ENCODE measurements at regions not wholly inside any gene's neighbourhood (a gene's known extent, or its start where the extent isn't known, plus 50 kb on each side); places are given as distances from the start of the nearest gene placed in this dataset.

DNA sequence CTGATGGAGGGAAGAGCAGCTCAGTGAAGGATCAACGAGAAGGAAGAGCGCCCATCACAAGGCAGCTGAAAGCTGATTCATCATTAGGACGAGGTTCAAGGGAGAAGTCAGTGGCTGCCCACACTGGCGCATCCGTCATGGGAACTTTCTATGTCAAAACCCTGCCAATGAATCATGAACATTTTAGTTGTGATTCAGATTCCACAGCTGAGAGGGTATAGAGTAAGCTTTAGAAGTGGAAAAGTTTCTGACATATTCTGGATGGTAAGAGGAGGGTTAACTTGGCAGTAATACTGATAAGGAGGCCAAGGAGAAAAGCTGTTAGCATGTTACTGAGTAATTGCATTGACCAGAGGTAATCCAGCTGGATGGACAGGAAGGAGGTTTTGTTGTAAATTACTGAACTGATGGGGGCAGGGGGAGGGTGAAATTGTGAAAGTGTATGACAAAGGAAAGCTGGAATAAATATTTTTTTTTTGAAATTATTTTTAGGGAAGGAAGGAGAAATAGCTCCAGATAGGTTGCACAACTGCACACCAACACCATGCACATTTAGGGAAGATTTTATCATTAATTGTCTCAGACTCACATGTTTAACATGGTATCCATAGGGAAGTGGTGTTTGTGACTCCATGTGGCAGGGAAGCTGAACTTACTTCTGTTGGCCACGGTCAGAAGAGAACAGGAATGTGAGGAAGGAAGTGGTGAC, 78.3 kb upstream of the NRP1 start:
- H3K4me3 ChIP-seq (ENCODE audit: low read length): no peak overlapping the region
- DNase-seq (ENCODE audit: low read depth): peak; percentile 89
- TF ChIP-seq, protein P1, sequence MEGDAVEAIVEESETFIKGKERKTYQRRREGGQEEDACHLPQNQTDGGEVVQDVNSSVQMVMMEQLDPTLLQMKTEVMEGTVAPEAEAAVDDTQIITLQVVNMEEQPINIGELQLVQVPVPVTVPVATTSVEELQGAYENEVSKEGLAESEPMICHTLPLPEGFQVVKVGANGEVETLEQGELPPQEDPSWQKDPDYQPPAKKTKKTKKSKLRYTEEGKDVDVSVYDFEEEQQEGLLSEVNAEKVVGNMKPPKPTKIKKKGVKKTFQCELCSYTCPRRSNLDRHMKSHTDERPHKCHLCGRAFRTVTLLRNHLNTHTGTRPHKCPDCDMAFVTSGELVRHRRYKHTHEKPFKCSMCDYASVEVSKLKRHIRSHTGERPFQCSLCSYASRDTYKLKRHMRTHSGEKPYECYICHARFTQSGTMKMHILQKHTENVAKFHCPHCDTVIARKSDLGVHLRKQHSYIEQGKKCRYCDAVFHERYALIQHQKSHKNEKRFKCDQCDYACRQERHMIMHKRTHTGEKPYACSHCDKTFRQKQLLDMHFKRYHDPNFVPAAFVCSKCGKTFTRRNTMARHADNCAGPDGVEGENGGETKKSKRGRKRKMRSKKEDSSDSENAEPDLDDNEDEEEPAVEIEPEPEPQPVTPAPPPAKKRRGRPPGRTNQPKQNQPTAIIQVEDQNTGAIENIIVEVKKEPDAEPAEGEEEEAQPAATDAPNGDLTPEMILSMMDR (IDR thresholded peaks at IDR 0.05; ENCODE audit: insufficient read depth, low read depth, low read length, missing control alignments): no peak

DNA sequence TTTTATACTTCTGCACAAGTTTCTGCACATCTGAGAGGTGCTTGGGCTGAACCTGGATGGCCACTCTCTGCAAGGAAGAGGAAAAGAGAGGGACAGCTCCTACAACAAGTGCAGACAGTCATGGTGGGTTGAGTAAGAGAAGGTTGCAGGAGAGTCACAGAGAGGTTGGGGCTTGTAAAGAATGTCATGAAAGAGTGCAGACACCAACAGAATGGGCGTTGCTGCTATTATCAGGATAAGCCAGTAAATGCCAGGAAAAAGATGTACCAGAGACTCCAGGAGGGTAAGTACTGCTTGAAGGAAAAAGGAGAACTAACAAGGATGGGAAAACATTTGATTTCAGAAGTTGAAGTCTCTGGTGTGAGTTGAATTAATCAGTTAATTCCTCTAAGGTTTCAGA, 77.8 kb upstream of the NRP1 start:
- no peak overlapping the region for H3K4me3 ChIP-seq (ENCODE audit: low read length)
- TF ChIP-seq, protein P1 (IDR thresholded peaks at IDR 0.05; ENCODE audit: insufficient read depth, low read depth, low read length, missing control alignments): no peak
- peak; percentile 39 for DNase-seq (ENCODE audit: low read depth)

DNA sequence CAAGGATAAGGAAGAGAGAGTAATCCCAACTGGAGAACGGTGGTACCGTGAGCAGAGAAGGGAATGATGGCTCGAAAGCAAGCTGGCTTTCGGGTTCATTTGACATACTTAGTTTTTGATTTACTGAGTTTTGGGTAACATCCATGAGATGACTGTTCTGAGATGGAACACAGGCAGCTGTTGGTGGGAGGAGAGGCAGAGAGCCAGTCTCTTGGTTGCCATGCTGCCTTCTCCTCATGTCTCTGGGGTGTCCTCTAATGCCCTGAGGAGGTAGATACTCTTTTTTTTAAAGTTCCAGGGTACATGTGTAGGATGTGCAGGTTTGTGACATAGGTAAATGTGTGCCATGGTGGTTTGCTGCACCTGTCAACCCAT, 76.4 kb upstream of the NRP1 start:
- TF ChIP-seq, protein P1 (IDR thresholded peaks at IDR 0.05; ENCODE audit: insufficient read depth, low read depth, low read length, missing control alignments): no peak
- H3K4me3 ChIP-seq (ENCODE audit: low read length): no peak overlapping the region
- DNase-seq (ENCODE audit: low read depth): no peak

DNA sequence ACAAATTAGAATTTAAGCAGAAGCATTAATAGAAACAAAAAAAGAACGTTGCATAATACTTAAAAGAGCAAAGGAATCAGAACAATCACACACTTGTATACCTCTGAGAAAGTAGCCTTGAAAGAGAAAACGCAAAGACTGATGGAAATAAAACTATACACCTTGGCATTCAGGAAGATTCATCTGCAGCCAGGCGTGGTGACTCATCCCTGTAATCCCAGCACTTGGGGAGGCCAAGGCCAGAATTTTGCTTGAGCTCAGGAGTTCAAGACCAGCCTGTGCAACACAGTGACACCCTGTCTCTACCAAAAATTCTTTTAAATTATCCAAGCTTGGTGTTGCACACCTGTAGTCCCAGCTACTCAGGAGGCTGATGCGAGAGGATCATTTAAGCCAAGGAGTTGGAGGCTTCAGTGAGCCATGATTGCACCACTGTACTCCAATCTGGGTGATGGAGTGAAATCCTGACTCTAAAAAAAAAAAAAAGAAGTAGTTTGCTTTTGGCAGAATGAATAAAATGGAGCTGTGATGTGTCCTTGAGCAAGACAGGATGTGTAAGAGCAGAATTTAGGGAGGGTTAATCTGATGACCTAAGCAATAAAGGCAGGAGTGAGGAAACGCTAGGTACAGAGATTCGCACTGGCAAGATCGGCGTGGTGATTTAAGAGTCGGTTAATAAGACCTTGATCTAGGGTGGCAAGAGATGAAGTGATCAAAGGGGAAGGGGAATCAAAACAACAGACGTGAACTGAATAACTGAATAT, 75.8 kb upstream of the NRP1 start:
- TF ChIP-seq, protein P1 (IDR thresholded peaks at IDR 0.05; ENCODE audit: insufficient read depth, low read depth, low read length, missing control alignments): no peak
- peak; percentile 56 for DNase-seq (ENCODE audit: low read depth)
- H3K4me3 ChIP-seq (ENCODE audit: low read length): no peak overlapping the region

DNA sequence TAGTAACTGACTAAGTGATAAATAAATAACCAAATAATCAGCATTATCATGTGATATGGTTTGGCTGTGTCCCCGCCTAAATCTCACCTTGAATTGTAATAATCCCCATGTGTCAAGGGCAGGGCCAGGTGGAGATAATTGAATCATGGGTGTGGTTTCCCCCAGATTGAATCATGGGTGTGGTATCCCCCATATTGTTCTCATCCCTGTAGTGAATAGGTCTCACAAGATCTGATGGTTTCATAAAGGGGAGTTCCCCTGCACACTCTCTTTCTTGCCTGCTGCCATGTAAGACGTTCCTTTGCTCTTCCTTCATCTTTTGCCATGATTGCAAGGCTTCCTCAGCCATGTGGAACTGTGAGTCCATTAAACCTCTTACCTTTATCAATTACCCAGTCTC, 72.1 kb upstream of the NRP1 start:
- TF ChIP-seq, protein P1 (IDR thresholded peaks at IDR 0.05; ENCODE audit: insufficient read depth, low read depth, low read length, missing control alignments): no peak
- no peak for DNase-seq (ENCODE audit: low read depth)
- no peak overlapping the region for H3K4me3 ChIP-seq (ENCODE audit: low read length)

DNA sequence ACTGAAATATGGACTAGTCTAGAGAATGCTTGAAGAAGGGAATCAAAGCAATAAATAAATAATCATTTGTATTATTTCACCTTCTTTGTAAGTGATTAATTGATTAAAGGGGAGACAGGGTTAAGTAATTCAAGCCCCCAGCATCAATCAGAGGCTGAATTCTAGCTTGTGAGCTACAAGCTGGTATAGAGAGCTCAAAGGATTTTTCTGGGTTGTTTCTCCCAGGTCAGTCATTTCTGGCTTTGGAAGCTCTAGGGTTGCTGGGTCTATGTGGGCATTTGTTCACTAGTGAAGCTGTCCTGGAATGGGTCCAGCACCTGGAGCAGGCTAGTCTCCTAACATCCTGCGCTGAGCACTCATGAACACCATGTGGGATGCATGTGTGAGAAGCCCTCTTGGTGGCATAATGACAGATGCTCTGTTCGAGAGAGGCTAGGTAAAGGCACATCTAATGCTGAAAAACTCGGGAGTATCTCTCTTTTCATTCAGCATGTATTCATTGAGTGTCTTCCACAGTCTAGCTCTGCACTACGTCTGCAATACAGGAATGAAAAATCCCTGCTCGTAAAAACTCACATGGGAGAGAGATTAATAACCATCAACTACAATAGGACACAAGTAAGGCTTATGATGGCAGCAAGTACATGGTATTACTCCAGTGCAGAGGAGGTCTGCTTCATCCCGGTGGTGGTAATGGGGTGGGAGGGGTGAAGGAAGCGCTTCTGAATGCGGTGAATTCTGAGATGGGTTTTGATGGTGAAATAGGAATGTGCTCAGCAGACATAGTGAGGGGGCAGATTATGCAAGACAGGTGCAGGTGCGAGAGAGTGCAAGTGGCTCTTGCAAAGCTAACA, 68.0 kb upstream of the NRP1 start:
- TF ChIP-seq, protein P1 (IDR thresholded peaks at IDR 0.05; ENCODE audit: insufficient read depth, low read depth, low read length, missing control alignments): no peak
- DNase-seq (ENCODE audit: low read depth): no peak
- H3K4me3 ChIP-seq (ENCODE audit: low read length): no peak overlapping the region

Measured in epithelial cell of esophagus (primary cell).